ENCODE measurements at regions not wholly inside any gene's neighbourhood (a gene's known extent, or its start where the extent isn't known, plus 50 kb on each side); places are given as distances from the start of the nearest gene placed in this dataset.

DNA sequence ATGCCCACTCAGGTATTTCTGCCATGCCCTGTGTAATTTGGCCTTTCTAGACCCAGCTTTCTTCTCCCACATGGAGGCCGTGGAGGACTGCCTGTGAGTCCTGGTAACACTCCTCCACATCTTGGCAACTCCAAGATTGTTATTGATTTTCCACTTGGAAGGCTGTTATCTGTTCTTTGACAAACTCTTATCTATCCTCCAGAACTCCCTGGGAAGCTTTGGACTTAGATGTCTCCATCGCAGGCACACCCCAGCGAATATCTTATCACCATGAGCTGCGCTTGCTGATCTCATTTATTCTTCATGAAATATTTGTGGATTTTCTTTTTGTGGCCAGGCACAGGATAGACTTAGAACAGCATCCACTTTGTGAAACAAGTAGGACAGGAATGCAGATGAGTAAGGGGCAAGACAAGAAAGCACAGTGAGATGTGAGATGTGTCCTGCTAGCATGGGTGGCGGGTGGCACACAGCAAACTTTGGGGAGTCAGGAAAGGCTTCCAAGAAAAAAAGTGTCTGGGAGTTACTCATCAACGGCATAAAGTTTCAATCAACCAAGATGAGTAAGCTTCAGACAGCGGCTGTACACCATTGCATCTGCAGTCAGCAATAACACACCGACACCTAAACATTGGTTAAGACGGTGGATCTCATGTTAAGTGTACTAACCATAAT, 84.5 kb upstream of the IRS2 start (continued):
- TF ChIP-seq, protein P1, sequence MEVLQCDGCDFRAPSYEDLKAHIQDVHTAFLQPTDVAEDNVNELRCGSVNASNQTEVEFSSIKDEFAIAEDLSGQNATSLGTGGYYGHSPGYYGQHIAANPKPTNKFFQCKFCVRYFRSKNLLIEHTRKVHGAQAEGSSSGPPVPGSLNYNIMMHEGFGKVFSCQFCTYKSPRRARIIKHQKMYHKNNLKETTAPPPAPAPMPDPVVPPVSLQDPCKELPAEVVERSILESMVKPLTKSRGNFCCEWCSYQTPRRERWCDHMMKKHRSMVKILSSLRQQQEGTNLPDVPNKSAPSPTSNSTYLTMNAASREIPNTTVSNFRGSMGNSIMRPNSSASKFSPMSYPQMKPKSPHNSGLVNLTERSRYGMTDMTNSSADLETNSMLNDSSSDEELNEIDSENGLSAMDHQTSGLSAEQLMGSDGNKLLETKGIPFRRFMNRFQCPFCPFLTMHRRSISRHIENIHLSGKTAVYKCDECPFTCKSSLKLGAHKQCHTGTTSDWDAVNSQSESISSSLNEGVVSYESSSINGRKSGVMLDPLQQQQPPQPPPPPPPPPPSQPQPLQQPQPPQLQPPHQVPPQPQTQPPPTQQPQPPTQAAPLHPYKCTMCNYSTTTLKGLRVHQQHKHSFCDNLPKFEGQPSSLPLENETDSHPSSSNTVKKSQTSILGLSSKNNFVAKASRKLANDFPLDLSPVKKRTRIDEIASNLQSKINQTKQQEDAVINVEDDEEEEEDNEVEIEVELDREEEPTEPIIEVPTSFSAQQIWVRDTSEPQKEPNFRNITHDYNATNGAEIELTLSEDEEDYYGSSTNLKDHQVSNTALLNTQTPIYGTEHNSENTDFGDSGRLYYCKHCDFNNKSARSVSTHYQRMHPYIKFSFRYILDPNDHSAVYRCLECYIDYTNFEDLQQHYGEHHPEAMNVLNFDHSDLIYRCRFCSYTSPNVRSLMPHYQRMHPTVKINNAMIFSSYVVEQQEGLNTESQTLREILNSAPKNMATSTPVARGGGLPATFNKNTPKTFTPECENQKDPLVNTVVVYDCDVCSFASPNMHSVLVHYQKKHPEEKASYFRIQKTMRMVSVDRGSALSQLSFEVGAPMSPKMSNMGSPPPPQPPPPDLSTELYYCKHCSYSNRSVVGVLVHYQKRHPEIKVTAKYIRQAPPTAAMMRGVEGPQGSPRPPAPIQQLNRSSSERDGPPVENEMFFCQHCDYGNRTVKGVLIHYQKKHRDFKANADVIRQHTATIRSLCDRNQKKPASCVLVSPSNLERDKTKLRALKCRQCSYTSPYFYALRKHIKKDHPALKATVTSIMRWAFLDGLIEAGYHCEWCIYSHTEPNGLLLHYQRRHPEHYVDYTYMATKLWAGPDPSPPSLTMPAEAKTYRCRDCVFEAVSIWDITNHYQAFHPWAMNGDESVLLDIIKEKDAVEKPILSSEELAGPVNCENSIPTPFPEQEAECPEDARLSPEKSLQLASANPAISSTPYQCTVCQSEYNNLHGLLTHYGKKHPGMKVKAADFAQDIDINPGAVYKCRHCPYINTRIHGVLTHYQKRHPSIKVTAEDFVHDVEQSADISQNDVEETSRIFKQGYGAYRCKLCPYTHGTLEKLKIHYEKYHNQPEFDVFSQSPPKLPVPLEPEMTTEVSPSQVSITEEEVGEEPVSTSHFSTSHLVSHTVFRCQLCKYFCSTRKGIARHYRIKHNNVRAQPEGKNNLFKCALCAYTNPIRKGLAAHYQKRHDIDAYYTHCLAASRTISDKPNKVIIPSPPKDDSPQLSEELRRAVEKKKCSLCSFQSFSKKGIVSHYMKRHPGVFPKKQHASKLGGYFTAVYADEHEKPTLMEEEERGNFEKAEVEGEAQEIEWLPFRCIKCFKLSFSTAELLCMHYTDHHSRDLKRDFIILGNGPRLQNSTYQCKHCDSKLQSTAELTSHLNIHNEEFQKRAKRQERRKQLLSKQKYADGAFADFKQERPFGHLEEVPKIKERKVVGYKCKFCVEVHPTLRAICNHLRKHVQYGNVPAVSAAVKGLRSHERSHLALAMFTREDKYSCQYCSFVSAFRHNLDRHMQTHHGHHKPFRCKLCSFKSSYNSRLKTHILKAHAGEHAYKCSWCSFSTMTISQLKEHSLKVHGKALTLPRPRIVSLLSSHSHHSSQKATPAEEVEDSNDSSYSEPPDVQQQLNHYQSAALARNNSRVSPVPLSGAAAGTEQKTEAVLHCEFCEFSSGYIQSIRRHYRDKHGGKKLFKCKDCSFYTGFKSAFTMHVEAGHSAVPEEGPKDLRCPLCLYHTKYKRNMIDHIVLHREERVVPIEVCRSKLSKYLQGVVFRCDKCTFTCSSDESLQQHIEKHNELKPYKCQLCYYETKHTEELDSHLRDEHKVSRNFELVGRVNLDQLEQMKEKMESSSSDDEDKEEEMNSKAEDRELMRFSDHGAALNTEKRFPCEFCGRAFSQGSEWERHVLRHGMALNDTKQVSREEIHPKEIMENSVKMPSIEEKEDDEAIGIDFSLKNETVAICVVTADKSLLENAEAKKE (CRISPR knock-in tag; IDR thresholded peaks at IDR 0.05): no peak
- TF ChIP-seq CREB1 (CRISPR knock-in tag; IDR thresholded peaks at IDR 0.05; ENCODE audit: low read depth) (no peak), ZNF331 (CRISPR knock-in tag; IDR thresholded peaks at IDR 0.05; ENCODE audit: low read depth) (no peak)
- TF ChIP-seq, protein P2, sequence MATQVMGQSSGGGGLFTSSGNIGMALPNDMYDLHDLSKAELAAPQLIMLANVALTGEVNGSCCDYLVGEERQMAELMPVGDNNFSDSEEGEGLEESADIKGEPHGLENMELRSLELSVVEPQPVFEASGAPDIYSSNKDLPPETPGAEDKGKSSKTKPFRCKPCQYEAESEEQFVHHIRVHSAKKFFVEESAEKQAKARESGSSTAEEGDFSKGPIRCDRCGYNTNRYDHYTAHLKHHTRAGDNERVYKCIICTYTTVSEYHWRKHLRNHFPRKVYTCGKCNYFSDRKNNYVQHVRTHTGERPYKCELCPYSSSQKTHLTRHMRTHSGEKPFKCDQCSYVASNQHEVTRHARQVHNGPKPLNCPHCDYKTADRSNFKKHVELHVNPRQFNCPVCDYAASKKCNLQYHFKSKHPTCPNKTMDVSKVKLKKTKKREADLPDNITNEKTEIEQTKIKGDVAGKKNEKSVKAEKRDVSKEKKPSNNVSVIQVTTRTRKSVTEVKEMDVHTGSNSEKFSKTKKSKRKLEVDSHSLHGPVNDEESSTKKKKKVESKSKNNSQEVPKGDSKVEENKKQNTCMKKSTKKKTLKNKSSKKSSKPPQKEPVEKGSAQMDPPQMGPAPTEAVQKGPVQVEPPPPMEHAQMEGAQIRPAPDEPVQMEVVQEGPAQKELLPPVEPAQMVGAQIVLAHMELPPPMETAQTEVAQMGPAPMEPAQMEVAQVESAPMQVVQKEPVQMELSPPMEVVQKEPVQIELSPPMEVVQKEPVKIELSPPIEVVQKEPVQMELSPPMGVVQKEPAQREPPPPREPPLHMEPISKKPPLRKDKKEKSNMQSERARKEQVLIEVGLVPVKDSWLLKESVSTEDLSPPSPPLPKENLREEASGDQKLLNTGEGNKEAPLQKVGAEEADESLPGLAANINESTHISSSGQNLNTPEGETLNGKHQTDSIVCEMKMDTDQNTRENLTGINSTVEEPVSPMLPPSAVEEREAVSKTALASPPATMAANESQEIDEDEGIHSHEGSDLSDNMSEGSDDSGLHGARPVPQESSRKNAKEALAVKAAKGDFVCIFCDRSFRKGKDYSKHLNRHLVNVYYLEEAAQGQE (IDR thresholded peaks at IDR 0.05; ENCODE audit: unreplicated experiment): no peak

DNA sequence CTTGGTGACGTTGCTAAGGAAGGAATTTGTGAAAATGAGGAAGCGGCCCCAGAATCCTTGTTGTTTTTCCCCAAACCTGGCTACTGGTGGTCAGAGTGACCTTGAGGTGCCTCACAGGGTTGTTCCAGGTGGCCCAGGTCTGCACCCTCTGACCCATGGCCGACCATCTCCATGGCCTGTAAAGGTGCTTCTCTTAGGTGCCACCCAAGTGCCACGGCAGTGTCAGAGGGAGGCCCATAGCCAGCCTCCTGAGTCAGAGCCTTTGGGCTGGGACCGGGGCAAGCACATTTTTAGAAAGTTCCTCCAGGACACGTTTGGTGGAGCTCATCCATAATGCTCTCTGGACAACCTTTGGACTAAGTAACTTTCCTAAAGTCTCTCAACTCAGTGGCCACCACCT, 83.9 kb upstream of the IRS2 start:
- DNase-seq (ENCODE audit: low spot score) (no peak), ATAC-seq (no peak)
- no peaks in the 10 kb centered on the region for H3K27me3 ChIP-seq (ENCODE audit: insufficient read depth)
- no peak overlapping the region for H3K4me3 ChIP-seq
- H3K27me3 Mint-ChIP-seq (ENCODE audit: insufficient read depth, low read depth, poor library complexity): no peaks in the 10 kb centered on the region
- H3K27ac ChIP-seq (ENCODE audit: low read depth): no peak overlapping the region
- H3K4me1 ChIP-seq (ENCODE audit: insufficient read depth): no peaks in the 10 kb centered on the region
- H3K9me2 ChIP-seq (ENCODE audit: insufficient read depth): no peaks in the 10 kb centered on the region
- no peak overlapping the region for H3K4me3 Mint-ChIP-seq
- no peaks in the 10 kb centered on the region for H3K36me3 Mint-ChIP-seq (ENCODE audit: low read depth)
- H3F3A ChIP-seq (replicated peaks; ENCODE audit: low read depth): no peaks in the 10 kb centered on the region
- H2AFZ ChIP-seq: no peak overlapping the region
- H4K20me1 ChIP-seq (replicated peaks; ENCODE audit: insufficient read depth): no peaks in the 10 kb centered on the region
- H3K27ac Mint-ChIP-seq: no peak overlapping the region
- no peaks in the 10 kb centered on the region for H3K79me2 ChIP-seq (replicated peaks; ENCODE audit: insufficient read depth)
- H3K4me2 ChIP-seq: no peak overlapping the region
- no peaks in the 10 kb centered on the region for H3K36me3 ChIP-seq (ENCODE audit: insufficient read depth)
- peaks cover 11% of the 10 kb centered on the region for H3K4me1 Mint-ChIP-seq
- no peaks in the 10 kb centered on the region for H3K9me3 Mint-ChIP-seq
- TF ChIP-seq, protein P1 (CRISPR knock-in tag; IDR thresholded peaks at IDR 0.05): no peak
- TF ChIP-seq JUNB (IDR thresholded peaks at IDR 0.05; ENCODE audit: unreplicated experiment): no peak
